Activated naive CD4-positive, alpha-beta T cell treated with anti-CD3 and anti-CD28 coated beads for 36 hours (primary cell): ENCODE measurements at regions not wholly inside any gene's neighbourhood (a gene's known extent, or its start where the extent isn't known, plus 50 kb on each side); places are given as distances from the start of the nearest gene placed in this dataset.

Experiments used
- CTCF ChIA-PET: fragments of 350-600 bp; sonication (Branson Sonifier 250); formaldehyde crosslinking; loops from one replicate; lab custom pipeline; 2021; ENCODE audit warnings: antibody characterized with exemption; lab: Charles Lee
- DNase-seq: peaks from one replicate; pipeline ENCODE4 v3.0.0-alpha.2; 2020
- H3K27ac Mint-ChIP-seq: one replicate; pipeline ENCODE4 v1.8.0; 2021; ENCODE audit warnings: mild to moderate bottlenecking, mixed read lengths
- H3K27me3 Mint-ChIP-seq: one replicate; pipeline ENCODE4 v1.8.0; 2021; ENCODE audit warnings: low read depth, mixed read lengths
- H3K36me3 Mint-ChIP-seq: one replicate; pipeline ENCODE4 v1.8.0; 2021; ENCODE audit warnings: low read depth, mixed read lengths
- H3K4me1 Mint-ChIP-seq: one replicate; pipeline ENCODE4 v1.8.0; 2021; ENCODE audit warnings: low read depth, mixed read lengths
- H3K4me3 Mint-ChIP-seq: one replicate; pipeline ENCODE4 v1.8.0; 2021; ENCODE audit warnings: mild to moderate bottlenecking, moderate library complexity, mixed read lengths
- H3K9me3 Mint-ChIP-seq: one replicate; pipeline ENCODE4 v1.8.0; 2021; ENCODE audit warnings: mixed read lengths
- intact Hi-C: fragments of 100-400 bp; cut with micrococcal nuclease; formaldehyde crosslinking; loops from one replicate; pipeline ENCODE4 v1.15.1; 2023

DNA sequence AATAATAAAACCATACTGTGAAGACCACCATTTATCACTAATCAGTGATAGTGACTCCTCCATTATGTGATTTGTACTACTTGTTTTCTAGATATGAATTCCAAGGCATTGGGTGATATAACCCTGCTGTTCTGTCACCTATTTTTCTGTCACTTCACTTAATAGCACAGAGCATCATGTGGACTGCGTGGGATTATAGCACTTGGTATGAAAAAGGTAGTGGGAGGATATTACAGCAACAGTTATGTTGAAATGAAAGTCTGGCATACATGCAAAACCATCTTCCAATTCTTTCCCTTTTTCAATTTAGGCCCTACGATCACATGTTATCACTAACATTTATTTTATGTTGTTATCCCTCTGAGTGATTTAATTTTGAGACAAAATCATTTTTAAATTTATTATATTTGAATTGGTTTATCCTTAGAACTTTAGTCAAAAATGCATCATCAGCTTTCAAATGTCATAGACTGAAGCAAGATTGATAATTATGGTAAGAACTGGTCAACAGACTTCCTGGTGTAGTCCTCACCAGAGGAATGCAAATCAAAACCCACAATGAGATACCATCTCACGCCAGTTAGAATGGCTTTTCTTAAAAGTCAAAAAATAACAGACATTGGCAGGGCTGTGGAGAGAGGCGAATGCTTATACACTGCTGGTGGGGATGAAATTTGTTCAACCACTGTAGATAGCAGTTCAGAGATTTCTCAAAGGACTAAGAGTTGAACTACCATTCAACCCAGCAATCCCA lies 242.6 kb downstream of the IKZF2 start:
- peaks cover 6% of the 10 kb centered on the region for H3K4me1 Mint-ChIP-seq
- H3K36me3 Mint-ChIP-seq: no peaks in the 10 kb centered on the region
- H3K27ac Mint-ChIP-seq: no peak overlapping the region
- H3K9me3 Mint-ChIP-seq: no peaks in the 10 kb centered on the region
- H3K27me3 Mint-ChIP-seq: peaks cover 5% of the 10 kb centered on the region
- H3K4me3 Mint-ChIP-seq: no peak overlapping the region
- DNase-seq: no peak
- intact Hi-C loops: no loop called here
- CTCF ChIA-PET: no interaction called here

GRCh38 chr2:212908031-212908430 lies 243.4 kb downstream of the IKZF2 start:
- no peaks in the 10 kb centered on the region for H3K36me3 Mint-ChIP-seq
- CTCF ChIA-PET: no interaction called here
- H3K4me1 Mint-ChIP-seq: peaks cover 6% of the 10 kb centered on the region

GRCh38 chr2:212906620-212907019 lies 244.8 kb downstream of the IKZF2 start:
- Mint-ChIP-seq H3K27me3 (peaks cover 3% of the 10 kb centered on the region), H3K9me3 (no peaks in the 10 kb centered on the region), H3K27ac (no peak overlapping the region), H3K4me3 (no peak overlapping the region), H3K36me3 (no peaks in the 10 kb centered on the region), H3K4me1 (peaks cover 6% of the 10 kb centered on the region)
- no peak for DNase-seq
- CTCF ChIA-PET: no interaction called here
- intact Hi-C loops: no loop called here

More at GRCh38 chr2:212908031-212908430, 243.4 kb downstream of the IKZF2 start:
- H3K4me3 Mint-ChIP-seq: no peak overlapping the region
- no peak overlapping the region for H3K27ac Mint-ChIP-seq
- intact Hi-C loops: no loop called here
- H3K9me3 Mint-ChIP-seq: no peaks in the 10 kb centered on the region
- peaks cover 5% of the 10 kb centered on the region for H3K27me3 Mint-ChIP-seq
- no peak for DNase-seq

- CTCF ChIA-PET: no interaction called here
- intact Hi-C loops: no loop called here
- H3K4me1 Mint-ChIP-seq: peaks cover under 1% of the 10 kb centered on the region
Observed at GRCh38 chr2:212905640-212906201, 245.7 kb downstream of the IKZF2 start.

GRCh38 chr2:212904646-212905045 lies 246.8 kb downstream of the IKZF2 start:
- intact Hi-C loops: no loop called here
- no peaks in the 10 kb centered on the region for H3K4me1 Mint-ChIP-seq
- H3K36me3 Mint-ChIP-seq: no peaks in the 10 kb centered on the region
- peaks cover 3% of the 10 kb centered on the region for H3K27me3 Mint-ChIP-seq
- no peak for DNase-seq
- CTCF ChIA-PET: no interaction called here
- H3K27ac Mint-ChIP-seq: no peak overlapping the region
- no peaks in the 10 kb centered on the region for H3K9me3 Mint-ChIP-seq
- no peak overlapping the region for H3K4me3 Mint-ChIP-seq

More at GRCh38 chr2:212905640-212906201, 245.7 kb downstream of the IKZF2 start:
- H3K36me3 Mint-ChIP-seq: no peaks in the 10 kb centered on the region
- no peak overlapping the region for H3K4me3 Mint-ChIP-seq
- H3K27ac Mint-ChIP-seq: no peak overlapping the region
- no peak for DNase-seq
- peaks cover 3% of the 10 kb centered on the region for H3K27me3 Mint-ChIP-seq
- no peaks in the 10 kb centered on the region for H3K9me3 Mint-ChIP-seq

GRCh38 chr2:212903413-212903812 lies 248.0 kb downstream of the IKZF2 start:
- Mint-ChIP-seq H3K27me3 (peaks cover 3% of the 10 kb centered on the region), H3K27ac (no peak overlapping the region), H3K4me1 (no peaks in the 10 kb centered on the region), H3K9me3 (no peaks in the 10 kb centered on the region), H3K4me3 (no peak overlapping the region), H3K36me3 (no peaks in the 10 kb centered on the region)
- CTCF ChIA-PET: no interaction called here
- intact Hi-C loops: no loop called here
- no peak for DNase-seq

GRCh38 chr2:212902421-212902820 lies 249.0 kb downstream of the IKZF2 start:
- H3K9me3 Mint-ChIP-seq: no peaks in the 10 kb centered on the region
- H3K27me3 Mint-ChIP-seq: peaks cover 3% of the 10 kb centered on the region
- H3K4me1 Mint-ChIP-seq: no peaks in the 10 kb centered on the region
- no peaks in the 10 kb centered on the region for H3K36me3 Mint-ChIP-seq
- no peak for DNase-seq
- H3K27ac Mint-ChIP-seq: no peak overlapping the region
- intact Hi-C loops: no loop called here
- CTCF ChIA-PET: no interaction called here
- no peak overlapping the region for H3K4me3 Mint-ChIP-seq

DNA sequence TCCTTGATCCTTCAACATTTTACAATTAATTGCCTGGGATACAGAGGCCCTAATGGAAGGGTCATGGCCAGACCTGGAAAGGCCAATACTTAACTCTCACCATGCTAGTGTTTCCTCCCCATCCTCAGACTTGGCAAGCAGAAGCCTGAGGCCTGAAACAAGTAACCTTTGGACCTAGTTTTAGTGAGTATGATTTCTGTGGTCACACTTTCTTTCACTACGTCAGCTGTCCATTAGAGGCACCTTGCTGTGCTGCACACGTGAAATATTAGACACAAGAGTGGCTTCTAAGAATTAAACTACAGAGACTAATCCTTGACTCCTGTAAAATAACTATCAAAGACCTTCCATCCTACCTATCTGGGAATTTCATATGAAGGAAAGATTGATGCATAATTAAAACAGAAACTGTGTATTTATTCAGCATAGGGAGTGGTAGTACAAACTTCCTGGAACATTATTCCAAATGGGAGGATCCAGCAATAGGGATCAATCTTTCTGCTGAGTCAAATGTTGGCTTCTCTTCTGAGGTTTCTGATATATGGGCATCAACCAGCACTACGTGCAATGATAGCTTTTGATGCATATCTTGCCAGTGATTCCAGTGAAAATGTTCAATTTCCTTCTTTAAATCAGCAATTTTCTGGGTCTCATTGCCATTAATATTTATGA lies 249.7 kb downstream of the IKZF2 start:
- intact Hi-C loops: no loop called here
- H3K36me3 Mint-ChIP-seq: no peaks in the 10 kb centered on the region
- no peak overlapping the region for H3K27ac Mint-ChIP-seq
- CTCF ChIA-PET: interaction anchor here (0.5 kb wide), 1 partner anchor 346 kb away, joined by 3 read pairs; no protein-coding TSS in a partner anchor
- no peak overlapping the region for H3K4me3 Mint-ChIP-seq
- H3K4me1 Mint-ChIP-seq: no peaks in the 10 kb centered on the region
- H3K27me3 Mint-ChIP-seq: peaks cover 3% of the 10 kb centered on the region
- no peak for DNase-seq
- H3K9me3 Mint-ChIP-seq: no peaks in the 10 kb centered on the region

GRCh38 chr2:212900715-212901114 lies 250.7 kb downstream of the IKZF2 start:
- no peaks in the 10 kb centered on the region for H3K9me3 Mint-ChIP-seq
- CTCF ChIA-PET: no interaction called here
- peaks cover 3% of the 10 kb centered on the region for H3K27me3 Mint-ChIP-seq
- intact Hi-C loops: no loop called here
- DNase-seq: no peak
- no peaks in the 10 kb centered on the region for H3K36me3 Mint-ChIP-seq
- H3K27ac Mint-ChIP-seq: no peak overlapping the region
- H3K4me3 Mint-ChIP-seq: no peak overlapping the region
- no peaks in the 10 kb centered on the region for H3K4me1 Mint-ChIP-seq

DNA sequence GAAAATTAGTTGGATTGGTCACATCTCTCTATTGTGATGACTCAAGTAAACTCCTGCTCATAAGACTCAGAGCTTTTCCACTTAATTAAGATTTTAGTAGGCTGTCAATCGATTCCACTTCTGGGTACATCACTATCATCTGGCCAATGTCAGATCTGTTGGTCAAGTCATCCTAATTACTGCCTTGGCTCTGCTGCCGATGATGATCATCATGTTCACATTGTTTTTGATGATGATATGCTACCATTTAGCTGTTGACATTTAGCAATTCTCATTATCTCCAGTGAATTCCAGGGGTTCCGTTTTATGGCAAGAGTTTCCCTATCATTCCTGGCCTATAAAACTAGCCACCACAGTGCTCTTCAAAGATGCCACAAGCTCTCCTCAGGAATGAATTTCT lies 253.4 kb downstream of the IKZF2 start:
- H3K9me3 Mint-ChIP-seq: no peaks in the 10 kb centered on the region
- no peak for DNase-seq
- H3K27ac Mint-ChIP-seq: no peak overlapping the region
- no peaks in the 10 kb centered on the region for H3K27me3 Mint-ChIP-seq
- H3K36me3 Mint-ChIP-seq: no peaks in the 10 kb centered on the region
- H3K4me3 Mint-ChIP-seq: no peak overlapping the region
- CTCF ChIA-PET: no interaction called here
- H3K4me1 Mint-ChIP-seq: no peaks in the 10 kb centered on the region
- intact Hi-C loops: no loop called here

DNA sequence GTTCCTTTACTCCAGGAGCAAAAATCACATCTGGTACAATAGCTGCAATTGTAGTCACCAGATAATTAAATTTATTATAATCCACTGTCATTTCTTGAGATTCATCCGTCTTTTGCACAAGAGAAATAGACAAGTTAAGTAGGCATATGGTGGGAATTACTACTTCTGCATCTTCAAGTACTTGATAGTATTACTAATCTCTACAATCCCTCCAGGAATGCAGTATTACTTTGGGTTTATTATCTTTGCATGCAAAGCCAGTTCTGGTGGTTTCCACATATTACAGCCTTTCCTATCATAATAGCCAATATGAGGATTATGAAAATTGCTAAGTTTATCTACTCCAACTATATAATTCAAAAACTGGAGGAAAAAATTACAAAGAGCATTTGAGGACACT lies 254.1 kb downstream of the IKZF2 start:
- H3K36me3 Mint-ChIP-seq: no peaks in the 10 kb centered on the region
- intact Hi-C loops: no loop called here
- H3K27ac Mint-ChIP-seq: no peak overlapping the region
- DNase-seq: no peak
- no peaks in the 10 kb centered on the region for H3K9me3 Mint-ChIP-seq
- H3K4me1 Mint-ChIP-seq: no peaks in the 10 kb centered on the region
- no peaks in the 10 kb centered on the region for H3K27me3 Mint-ChIP-seq
- CTCF ChIA-PET: no interaction called here
- H3K4me3 Mint-ChIP-seq: no peak overlapping the region

GRCh38 chr2:212894026-212894425 lies 257.4 kb downstream of the IKZF2 start:
- CTCF ChIA-PET: no interaction called here
- intact Hi-C loops: no loop called here
- Mint-ChIP-seq H3K27ac (no peak overlapping the region), H3K36me3 (no peaks in the 10 kb centered on the region), H3K4me3 (no peak overlapping the region), H3K9me3 (no peaks in the 10 kb centered on the region), H3K27me3 (no peaks in the 10 kb centered on the region), H3K4me1 (no peaks in the 10 kb centered on the region)
- DNase-seq: no peak

GRCh38 chr2:212893216-212893615 lies 258.2 kb downstream of the IKZF2 start:
- H3K27ac Mint-ChIP-seq: no peak overlapping the region
- CTCF ChIA-PET: interaction anchor here (0.9 kb wide), 1 partner anchor 287 kb away, joined by 3 read pairs; no protein-coding TSS in a partner anchor
- H3K4me3 Mint-ChIP-seq: no peak overlapping the region
- no peaks in the 10 kb centered on the region for H3K27me3 Mint-ChIP-seq
- no peaks in the 10 kb centered on the region for H3K36me3 Mint-ChIP-seq
- no peak for DNase-seq
- H3K4me1 Mint-ChIP-seq: no peaks in the 10 kb centered on the region
- intact Hi-C loops: no loop called here
- no peaks in the 10 kb centered on the region for H3K9me3 Mint-ChIP-seq
